ENCODE measurements at regions not wholly inside any gene's neighbourhood (a gene's known extent, or its start where the extent isn't known, plus 50 kb on each side); places are given as distances from the start of the nearest gene placed in this dataset.
"Not testable (repeated sequence)": the region's sequence is repeated elsewhere in the genome, so short reads cannot be mapped to it uniquely, and the experiment has no call there.

DNA sequence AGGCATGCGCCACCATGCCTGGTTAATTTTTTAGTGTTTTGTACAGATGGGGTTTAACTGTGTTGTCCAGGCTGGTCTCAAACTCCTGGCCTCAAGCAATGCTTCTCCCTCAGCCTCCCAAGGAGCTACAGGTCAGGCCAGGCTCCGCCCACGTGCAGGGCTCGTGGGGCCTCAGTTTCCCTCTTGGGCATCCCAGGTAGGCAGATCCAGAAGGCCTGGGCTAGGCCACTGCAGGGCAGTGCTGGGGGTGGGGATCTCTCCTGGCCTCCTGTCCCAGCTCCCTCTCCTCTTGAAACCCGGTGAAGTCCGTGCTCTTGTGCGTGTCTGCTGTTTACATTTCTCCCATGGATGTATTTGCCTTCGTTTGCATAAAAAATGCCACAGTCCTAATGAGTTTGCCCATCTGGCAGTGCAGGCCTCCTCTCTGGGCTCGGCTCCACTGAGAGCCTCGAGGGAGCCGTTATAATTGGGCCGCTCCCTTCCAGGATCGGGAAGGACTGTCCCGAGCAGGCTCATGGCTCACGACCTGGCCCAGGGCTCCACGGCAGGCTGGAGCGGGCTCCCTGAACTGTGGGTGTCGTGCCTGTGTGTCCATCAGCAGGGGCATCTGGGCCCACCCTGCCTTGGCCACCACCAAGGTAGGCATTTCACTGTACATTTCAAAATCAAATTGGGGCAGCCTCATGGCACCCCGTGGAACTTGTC is 52.6 kb upstream of the RUFY1 start:
- DNase-seq = no peak

DNA sequence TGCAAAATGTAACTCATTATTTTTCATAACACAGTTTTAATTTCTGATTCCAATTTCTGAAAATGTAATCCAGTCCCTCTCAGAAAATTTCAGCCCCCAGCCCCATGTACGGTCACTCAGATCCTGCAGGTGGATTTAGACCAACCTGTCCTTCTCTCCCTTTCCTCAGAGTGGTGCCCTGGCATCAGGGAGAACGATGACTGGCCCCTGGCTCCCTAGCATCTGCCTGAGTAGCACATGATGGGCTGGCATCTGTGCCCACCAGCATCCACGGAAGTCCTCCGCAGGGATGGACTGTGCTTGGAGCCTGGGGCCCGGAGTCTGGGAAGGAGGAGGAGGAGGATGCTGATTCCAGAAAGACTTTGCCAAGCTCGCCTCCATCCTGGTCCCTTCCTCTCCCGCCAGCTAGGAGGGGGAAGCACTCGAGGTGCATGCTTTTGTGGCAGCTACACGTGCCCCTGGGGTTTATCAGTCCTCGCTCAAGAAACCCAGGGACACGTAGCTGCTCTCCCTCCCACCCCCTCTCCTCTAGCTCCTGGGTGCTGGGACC is 54.4 kb upstream of the RUFY1 start:
- DNase-seq = peak; percentile 28

DNA sequence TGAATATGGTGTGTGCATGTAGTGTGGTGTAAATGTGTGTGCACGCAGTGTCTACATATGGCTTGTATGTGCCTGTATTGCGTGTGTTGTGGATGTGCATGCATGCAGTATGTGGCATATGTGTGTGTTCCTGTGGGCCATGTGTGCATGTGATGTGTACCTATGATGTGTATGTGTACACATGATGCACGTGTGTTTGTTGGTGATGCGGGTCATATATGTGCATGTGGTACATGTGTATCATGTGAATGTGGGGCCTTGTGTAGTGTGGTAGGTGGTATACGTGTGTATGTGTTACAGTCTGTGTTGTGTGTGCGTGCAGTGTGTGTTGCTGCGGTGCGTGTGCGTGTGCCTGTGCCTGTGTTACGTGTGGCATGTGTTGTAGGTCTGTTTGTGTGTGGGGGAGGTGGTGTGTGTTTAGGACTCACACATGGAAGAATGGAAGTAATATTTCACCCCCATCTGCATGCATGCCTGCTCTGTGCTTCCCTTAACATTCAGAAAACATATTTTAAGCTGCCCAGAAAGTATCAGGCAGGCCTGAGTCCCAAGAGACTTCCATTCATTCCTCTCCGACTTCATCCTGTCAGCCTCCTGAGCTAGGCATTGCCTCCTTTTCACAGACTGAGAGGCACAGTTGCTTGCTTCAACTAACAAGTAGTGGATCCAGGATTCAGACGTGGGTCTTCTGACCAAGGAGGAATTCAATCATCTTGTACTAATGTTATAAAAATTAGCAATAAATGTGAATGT is 55.4 kb upstream of the RUFY1 start:
- DNase-seq = no peak

DNA sequence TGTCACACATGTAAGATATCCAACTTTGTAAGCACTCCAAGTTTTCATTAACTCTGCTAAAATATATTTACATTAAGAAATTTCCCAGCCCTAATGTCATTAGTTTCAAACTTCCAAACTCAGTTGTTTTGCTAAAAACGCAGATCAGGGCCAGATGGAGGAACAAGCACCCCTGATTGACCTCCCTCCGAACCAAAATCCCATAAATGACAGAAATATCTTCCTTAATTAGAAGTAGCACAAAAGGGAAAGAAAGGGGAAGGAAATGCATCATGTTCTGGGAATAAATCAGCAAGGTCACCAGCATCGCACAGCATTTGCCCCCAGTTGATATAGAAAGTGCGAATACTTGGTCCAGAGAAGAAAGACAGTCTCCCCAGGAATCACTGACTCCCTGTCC is 61.4 kb upstream of the RUFY1 start:
- DNase-seq = no peak

DNA sequence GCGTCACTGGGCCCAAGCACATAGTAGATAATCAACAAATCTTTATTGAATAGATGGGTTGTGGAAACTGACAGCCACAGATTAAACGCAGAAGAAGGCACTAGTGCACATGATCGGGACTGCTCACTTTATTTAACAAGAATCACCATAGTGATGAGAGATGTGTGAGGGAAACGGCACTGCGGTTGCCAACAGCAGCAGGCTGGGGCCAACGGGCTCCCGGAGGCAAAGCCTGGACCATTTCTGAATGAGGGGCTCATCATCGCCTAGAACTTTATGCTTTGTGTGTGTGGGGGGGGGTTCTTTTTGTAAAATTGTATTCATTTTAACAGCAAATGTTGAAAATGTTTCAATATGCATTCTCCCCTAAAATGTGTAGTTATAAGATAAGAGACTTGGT is 61.9 kb upstream of the RUFY1 start:
- no peak for DNase-seq

DNA sequence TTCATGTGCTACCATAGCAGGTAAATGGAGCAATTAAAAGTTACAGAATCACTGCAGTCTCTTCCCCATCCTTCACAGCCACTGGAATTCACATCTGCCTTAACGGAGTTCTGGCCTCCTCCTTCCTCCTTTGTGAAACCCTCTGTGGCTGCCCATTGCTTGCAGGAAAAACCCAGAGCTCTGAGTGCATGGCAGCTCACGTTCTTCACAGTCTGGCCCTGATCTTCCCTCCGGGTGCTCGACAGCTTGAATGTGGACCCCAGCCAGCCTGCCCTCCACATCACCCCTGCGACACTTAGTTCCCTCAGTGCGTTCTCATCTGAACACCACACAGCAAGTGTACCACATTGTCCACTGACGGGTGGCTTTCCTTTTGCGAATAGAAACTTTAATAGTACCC is 63.2 kb upstream of the RUFY1 start:
- DNase-seq = no peak

DNA sequence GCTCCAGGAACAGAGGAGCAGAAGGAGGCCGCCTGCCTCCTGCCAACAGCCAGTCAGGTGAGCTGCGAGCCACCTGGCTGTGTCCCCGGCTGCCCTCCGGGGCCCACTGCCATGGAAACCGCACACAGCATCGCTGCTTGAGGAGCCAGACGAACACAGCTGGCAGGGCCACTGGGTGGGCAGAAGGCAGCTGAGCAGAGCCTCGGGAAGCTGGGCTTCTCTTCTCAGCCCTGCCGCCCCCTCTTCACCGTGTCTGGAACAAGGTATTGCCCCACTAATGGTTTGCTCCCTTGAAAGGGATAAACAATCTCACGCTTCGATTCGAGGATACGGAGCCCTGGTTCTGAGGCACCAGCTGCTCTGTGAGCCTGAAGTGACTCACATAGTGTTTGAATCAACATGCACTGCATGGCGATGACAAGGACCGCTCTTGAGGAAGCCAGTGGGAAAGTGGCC is 63.7 kb upstream of the RUFY1 start:
- DNase-seq = no peak

DNA sequence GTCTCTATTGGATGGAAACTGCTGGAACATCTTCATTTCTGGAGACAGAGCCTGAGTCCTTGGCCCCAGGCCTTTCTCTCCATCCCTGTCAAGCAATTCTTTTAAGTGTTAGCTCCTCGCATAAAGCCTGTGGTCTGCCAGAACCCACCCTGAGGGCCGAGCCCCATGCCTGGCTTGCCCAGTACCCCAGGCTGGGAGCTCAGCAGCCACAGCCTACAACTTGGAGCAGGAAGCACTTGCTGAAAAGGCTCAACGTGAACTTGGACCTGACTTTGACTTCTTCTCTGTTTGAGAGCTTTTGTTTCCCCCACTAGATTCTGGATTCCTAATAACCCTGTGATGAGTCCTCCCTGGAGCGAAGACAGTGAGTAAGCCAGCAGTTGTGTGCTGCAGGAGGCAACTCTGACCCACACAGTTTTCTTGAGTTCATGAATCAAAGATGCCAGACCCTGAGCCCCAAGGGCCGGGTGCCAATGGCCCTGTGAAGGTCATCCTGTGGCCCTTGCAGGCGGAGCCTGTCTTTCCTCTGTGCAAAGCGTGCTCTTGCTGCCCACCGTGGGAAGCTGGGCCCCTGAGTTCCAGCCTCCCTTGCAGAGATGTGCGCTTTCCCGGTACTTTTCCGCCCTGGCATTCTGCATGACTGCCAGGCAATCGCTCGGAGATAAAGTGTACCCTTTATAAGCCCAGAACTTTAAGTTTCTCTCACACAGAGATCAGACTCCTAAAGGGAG is 64.3 kb upstream of the RUFY1 start:
- no peak for DNase-seq

DNA sequence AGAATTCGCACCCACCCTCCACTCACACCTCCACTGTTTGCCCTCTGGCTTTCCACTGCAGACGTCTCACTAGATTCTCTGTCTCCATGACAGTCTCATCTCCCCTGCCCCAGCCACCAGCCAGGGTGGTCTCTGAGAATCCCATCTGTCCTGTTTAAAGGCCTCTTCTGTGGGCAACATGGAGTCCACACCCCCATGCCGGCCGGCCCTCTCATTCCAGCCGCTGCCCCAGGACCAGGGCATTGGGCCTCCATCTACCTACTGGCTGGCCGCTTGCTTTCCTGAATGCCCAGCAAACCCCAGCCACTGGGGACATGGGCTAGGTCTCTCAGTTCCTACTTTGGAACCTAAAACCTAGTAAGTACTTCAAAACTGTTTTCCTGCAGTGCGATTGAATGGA is 65.6 kb upstream of the RUFY1 start:
- no peak for DNase-seq

DNA sequence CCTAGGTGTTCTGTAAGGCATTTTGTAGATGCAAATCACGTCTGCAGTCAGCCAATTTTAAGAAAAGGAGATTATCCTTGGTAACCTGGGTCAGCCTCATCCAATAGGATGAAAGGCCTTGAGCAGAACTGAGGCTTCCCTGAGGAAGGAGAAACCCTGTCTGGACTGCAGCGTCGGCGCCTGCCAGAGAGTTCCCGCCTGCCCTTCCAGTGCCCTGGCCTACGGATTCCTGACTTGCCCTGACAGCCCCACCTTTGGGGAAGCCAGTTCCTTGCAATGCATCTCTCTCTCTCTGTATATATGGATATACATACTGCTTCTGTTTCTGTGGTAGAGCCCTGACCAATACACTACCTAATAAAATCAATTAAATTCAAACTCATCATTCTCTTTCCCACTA is 66.2 kb upstream of the RUFY1 start:
- no peak for DNase-seq

DNA sequence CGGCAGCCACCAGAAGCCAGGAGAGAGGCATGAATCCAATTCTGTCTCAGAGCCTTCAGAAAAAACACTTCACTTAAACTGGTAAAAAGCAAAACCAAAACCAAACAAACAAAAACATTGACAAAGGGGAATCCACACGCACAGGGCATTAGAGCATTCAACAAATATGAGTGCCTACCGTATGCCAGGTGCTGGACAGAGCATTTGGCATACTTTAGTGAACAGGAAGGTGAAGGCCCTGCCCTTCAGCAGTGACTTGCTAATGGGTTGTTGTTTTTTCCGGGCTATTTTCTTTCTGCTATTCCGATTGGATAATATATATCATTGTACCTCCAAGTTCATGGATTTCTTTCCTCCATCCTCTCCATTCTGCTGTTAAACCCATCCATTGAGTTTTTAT is 71.7 kb upstream of the RUFY1 start:
- DNase-seq = no peak

DNA sequence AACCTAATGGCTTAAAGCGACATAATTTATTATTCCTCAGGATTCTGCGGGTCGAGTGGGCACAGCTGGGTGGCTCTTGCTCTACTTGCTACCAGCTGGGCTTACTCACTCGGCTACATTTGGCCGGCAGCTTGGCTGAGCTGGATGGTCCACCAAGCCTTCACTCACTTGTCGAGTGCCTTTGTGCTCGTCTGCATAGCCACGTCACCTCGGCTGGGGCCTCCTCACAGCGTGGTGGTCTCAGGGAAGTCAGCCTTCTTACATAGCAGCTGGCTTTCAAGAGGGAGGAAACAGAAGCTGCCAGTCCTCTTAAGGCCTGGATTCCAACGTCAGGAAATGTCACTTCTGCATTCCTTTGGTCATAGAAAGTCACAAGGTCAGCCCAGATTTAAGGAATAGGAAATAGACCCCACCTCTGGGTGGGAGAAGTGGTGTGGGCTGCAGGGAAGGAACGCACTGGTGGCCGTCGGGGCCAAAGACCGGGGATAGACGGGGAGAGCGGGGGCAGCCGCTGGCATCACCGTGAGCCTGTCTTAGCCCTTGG is 75.1 kb upstream of the RUFY1 start:
- no peak for DNase-seq

DNA sequence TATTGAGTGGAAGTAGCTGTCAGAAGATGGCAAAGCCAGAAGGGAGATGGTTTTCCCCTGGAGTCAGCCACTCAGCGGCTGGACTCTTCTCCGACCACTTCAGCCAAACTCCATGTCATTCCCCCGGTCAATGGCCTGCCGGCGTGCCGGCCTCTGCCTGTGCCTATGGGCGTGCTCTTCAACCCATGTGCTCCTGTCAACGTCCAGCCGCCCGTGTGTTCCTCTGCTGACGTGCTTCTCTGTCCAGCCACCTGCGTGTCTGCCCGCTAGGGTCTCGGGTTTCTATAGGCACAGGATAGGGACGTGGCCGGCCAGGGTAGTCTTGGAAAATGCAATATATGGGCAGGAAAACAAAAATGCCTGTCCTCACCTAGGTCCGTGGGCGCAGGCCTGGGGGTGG is 77.7 kb upstream of the RUFY1 start:
- DNase-seq = no peak

DNA sequence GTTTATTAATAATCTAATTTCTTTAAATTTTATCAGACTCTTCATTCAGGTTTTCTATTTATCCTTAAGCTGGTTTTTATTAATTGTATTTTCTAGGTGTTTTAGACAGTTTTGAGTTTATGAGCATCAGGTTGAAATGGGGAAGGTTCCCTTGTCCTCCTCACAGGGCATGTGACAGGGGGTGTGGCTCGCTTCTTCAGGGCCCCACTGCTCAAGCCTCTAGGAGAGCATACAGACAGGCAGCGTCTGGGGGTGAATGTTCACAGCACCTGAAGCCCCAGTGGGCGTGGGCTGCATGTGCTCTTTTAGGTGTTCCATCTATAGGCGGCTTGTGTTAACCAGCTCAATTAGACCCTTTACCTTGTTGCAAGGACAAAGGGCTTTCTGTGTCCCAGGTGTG is 78.2 kb upstream of the RUFY1 start:
- DNase-seq = no peak

DNA sequence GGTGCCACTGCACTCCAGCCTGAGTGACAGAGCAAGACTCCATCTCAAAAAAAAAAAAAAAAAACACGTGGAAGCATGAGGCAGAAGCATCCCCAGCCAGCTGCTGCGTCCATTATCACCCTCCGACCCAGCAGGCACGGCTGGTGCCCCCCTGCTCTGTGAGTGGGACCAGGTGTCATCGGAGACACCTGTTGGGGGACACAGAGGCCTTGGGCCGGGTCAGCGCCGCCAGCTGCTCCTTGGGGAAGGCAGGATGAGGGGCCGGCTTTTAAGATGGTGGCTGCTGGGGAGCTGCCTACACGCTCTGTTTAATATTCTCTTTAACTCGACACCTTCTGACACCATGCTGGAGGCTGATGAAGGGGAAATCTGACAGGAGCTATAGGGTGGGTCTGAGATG is 80.2 kb upstream of the RUFY1 start:
- DNase-seq = no peak

DNA sequence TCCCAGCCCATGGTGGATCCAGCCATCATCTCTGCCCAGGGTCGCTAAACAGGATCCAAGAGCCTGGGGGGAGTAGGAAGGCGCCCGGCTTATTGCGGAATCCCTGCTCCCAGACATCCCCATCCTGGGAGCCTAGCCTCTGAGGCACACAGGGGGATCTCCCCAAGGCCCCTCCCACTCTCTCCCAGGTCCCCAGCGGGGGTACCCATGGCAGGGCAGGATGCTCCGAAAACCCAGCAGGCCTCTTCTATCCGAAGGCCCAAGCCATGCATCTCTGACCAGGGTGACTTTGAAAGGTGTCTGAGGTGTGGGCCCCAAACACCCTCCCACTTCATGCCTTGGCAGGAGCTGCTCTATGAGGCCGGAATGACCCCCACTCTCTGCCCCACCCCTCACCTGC is 81.7 kb upstream of the RUFY1 start:
- DNase-seq = no peak

DNA sequence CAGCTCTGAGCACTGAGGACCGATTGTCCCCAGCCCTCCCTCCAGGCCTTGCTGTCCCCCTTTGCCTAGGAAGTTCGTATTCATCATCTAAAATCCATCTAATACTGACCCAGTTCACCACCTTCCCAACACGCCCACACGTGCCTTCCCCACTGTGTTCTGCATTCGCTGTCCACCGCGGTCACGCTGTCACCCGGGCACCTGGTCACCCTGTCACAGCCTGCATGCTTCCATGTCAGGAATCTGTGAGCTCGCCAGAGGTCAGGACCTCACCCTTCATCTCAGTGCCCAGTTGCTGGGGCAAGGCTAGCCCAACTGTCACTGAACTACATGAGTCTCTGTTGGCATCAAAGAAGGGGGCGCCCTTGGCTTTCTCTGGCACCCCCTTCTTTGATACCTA is 82.9 kb upstream of the RUFY1 start:
- DNase-seq = no peak

DNA sequence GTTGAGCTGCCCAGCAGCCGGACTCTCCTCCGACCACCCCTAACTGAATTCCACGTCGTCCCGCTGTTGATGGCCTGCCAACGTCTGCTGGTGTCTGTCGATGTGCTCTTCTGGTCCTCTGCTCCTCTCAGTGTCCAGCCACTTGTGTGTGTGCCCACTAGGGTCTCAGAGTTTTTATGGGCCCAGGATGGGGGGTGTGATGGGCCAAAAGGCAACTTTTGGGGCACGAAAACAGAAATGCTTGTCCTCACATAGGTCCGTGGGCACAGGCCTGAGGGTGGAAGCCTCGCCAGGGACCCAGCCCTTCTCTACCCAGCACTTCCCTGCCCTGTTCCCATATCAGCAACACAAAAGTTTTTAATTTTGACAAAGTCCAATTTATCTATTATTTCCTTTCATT is 85.7 kb upstream of the RUFY1 start:
- DNase-seq = no peak

DNA sequence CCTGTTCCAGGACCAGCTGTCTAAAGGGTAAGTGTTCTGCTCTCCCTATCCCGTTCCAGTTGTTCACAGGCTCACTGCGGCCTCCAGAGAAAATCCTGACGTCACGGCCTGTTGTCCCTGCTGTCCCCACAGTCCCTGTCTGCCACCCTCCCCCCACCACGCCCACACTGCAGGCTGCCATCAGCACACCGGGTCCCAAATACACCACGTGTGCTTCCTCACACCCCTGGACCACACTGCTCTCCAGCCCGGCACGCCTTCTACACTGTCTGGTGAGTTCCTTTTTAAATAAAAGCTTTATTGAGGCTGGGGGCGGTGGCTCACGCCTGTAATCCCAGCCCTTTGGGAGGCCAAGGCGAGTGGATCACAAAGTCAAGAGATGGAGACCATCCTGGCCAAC is 88.3 kb upstream of the RUFY1 start:
- no peak for DNase-seq

DNA sequence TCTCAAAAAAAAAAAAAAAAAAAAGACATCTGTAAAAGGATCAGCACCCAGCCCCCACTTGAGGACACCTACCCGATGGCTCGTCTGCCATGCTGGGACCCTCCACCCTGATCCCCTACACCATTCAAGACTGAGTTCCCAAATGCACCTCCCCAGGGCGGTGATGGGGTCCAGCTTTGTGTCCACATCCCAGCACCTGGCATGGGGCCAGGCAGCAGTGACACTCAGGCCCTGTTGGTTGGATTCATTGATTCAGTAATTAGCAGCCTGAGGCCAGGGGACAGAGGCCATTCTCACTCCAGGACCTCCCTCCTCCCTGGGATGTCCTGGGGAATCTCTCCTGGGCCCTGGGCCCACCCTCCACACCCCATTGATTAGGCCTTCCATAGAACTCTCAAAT is 88.8 kb upstream of the RUFY1 start:
- no peak for DNase-seq

DNA sequence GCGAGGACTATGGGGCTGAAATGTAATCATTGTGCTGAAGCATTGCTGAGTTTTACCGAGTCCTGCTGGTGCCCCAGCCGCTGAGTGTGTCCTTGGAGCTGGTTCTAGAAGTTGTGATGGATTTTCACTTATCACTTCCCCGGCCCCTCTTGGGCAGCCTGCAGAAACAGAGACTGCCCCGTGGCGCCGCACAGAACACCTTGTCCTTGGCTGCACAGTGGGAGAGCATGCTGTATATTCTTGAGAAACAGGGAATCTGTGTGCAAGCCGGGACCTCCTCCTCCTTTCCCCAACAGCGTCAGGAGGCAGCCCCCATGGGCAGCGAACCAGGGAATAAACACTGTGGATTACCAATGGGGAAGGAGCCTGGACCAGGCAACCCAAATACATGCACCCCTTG is 90.6 kb upstream of the RUFY1 start:
- no peak for DNase-seq

DNA sequence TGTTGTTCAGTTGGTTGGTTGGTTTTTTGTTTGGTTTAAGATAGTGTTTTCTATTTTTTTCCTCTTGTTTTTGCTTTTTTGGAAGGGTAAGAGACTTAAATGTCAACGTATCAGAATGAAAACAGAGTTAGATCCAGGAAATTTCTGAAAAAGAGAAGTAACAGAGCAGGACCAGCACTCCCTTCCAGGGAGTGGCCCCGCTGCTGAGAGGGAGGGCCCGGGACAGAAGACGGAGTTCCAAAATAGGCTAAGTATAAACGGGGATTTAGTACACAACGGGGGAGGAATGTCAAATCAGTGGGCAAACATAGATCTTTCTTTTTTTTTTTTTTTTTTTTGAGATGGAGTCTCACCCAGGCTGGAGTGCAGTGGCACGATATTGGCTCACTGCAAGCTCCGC is 92.7 kb upstream of the RUFY1 start:
- DNase-seq = no peak

DNA sequence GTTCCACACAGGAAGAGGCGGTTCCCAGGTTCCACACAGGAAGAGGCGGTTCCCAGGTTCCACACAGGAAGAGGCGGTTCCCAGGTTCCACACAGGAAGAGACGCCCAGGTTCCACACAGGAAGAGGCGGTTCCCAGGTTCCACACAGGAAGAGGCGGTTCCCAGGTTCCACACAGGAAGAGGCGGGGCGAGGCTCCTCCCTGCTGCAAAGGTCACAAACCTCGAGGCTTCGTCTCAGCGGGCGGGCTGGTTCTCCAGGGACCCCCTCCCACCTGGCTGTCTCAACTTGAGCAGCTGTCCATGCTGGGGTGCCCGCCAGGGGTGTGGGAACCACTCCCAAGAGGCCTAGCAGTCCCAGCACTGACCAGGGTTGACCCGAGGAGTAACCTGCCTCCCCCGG is 94.3 kb upstream of the RUFY1 start:
- DNase-seq = not testable (repeated sequence)

DNA sequence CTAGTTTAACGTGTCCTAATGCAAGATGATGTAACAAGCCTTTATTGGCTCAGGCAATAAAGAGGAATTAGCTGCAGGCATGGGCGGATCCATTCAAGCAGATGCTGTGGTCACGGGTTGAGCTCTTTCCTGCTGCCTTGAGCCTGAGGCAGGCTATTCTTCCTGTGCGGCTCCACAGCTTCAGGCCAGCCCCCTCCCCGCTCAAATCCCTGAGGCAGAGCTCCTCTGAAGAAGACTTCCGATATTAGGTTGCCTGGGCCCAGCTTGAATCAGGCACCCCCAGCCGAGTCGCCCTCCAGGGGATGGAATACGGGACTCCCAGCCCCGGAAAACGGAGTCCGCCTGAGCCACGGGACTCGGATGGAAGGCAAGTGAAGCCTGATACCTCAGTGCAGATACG is 95.0 kb upstream of the RUFY1 start:
- DNase-seq = peak; percentile 27

Measured in NCI-H82 (cell line).